ENCODE measurements at regions not wholly inside any gene's neighbourhood (a gene's known extent, or its start where the extent isn't known, plus 50 kb on each side); places are given as distances from the start of the nearest gene placed in this dataset.

DNA sequence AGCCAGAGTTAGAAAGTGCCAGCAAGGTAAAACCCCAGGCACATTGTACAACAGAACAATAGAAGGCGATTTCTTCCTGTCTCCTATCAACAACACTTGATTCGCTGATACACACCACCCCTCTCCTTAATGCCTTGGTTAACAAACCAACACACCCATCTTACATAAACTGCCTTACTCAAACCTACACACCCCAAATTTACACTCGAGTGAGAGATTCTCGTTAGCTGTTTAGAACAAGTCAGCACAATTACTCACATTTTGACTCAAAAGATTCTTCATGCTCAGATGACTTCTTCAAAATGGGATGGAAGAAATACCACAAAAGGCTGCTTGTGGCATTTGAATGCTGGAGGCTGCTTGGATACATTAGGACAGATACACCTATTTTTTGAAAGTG is 80.0 kb upstream of the FOXQ1 start:
- Histone ChIP-seq H3K4me3 (no peak overlapping the region), H3K27ac (peak overlapping the region in 3 of 4 donors; percentile 40 to 43 (median 41)), H3K27me3 (no peaks in the 10 kb centered on the region), H3K9me3 (no peaks in the 10 kb centered on the region), H3K4me1 (peaks cover 0 to 42% (median 11%) of the 10 kb centered on the region in 3 donors), H3K36me3 (no peaks in the 10 kb centered on the region)
- intact Hi-C loops (cut with DNase I) = no loop called here
- 21 to 42% methylated on average over 4 of the region's 4 CpGs for WGBS, 2 donors
- TF ChIP-seq POLR2A (IDR thresholded peaks at IDR 0.05) = no peak
- TF ChIP-seq, protein P1, sequence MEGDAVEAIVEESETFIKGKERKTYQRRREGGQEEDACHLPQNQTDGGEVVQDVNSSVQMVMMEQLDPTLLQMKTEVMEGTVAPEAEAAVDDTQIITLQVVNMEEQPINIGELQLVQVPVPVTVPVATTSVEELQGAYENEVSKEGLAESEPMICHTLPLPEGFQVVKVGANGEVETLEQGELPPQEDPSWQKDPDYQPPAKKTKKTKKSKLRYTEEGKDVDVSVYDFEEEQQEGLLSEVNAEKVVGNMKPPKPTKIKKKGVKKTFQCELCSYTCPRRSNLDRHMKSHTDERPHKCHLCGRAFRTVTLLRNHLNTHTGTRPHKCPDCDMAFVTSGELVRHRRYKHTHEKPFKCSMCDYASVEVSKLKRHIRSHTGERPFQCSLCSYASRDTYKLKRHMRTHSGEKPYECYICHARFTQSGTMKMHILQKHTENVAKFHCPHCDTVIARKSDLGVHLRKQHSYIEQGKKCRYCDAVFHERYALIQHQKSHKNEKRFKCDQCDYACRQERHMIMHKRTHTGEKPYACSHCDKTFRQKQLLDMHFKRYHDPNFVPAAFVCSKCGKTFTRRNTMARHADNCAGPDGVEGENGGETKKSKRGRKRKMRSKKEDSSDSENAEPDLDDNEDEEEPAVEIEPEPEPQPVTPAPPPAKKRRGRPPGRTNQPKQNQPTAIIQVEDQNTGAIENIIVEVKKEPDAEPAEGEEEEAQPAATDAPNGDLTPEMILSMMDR (IDR thresholded peaks at IDR 0.05) = no peak
- no peak for DNase-seq

DNA sequence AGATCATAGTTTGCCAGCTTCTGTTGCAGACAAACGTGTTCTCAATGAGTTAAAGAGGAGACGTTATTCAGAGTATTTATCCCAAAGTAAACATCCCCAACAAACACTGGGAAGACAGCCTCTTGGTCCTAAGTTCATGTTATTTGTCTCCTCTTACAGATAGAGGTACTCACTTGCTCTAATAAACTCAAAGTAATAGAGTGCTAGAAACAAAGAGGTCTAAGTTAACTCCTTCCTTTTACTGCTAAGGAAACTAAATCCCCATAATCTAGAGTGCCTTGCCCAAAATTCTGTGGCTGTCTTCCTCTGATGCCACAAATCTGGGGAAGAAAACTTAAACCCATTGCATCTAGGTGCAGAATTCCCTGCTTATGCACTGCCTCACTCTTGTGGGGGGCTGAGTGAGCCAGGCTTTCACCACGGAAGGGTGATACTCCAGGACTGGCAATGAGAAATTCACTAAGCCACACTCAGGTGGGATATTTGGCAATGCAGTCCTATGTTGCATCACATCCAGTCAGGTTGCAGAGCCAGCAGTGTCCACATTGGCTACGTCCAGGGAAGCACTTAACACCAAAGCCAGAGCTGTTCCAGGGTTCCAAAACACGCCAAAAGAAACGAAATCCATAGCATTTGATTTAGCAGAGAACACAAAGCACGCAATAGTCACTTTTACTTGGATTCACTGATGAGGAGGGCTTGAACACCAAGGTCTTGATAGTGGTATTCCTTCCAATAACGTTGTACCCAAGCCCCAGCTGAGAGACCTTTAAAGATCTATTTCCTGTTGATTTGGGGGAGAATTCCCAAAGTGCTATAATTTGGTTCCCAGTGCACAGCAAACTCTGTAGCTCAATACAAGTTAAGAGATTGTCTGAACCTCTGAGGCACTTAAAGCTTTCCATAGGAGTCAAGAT is 81.0 kb upstream of the FOXQ1 start:
- intact Hi-C loops (cut with DNase I) = no loop called here
- no peaks in the 10 kb centered on the region for H3K36me3 ChIP-seq
- 59 to 65% methylated on average over 7 to 8 of the region's 8 CpGs for whole genome bisulfite sequencing, 2 donors
- TF ChIP-seq, protein P1 (IDR thresholded peaks at IDR 0.05) = no peak
- TF ChIP-seq POLR2A (IDR thresholded peaks at IDR 0.05) = no peak
- H3K27ac ChIP-seq = peak overlapping the region in 3 of 4 donors; percentile 27 to 41 (median 40)
- no peak overlapping the region for H3K4me3 ChIP-seq
- DNase-seq = no peak
- no peaks in the 10 kb centered on the region for H3K27me3 ChIP-seq
- no peaks in the 10 kb centered on the region for H3K9me3 ChIP-seq
- peaks cover 0 to 50% (median 11%) of the 10 kb centered on the region in 3 donors for H3K4me1 ChIP-seq

DNA sequence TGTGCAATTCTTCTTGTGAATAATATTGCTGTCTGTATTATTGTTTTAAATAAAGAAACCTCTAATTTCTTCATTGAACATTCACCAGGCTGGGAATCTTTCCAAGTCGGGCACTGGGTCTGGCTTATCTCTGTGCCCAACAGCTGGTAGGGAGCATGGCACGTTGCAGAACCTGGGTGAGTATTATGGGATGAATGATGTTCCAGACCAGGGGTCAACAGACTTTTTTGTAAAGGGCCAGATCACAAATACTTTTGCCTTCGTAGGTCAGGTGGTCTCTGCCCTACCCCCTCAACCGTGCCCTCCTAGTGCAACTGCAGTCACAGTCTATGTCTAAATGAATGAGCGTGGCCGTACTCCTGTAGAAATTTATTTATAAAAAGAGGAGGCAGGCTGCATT is 81.6 kb upstream of the FOXQ1 start:
- TF ChIP-seq, protein P1 (IDR thresholded peaks at IDR 0.05) = no peak
- no peak for TF ChIP-seq POLR2A (IDR thresholded peaks at IDR 0.05)
- DNase-seq = no peak
- Histone ChIP-seq H3K27me3 (no peaks in the 10 kb centered on the region), H3K9me3 (no peaks in the 10 kb centered on the region), H3K4me3 (no peak overlapping the region), H3K36me3 (no peaks in the 10 kb centered on the region), H3K27ac (no peak overlapping the region), H3K4me1 (peaks cover 0 to 50% (median 11%) of the 10 kb centered on the region in 3 donors)
- WGBS, 2 donors = 61 to 69% methylated on average over 3 to 6 of the region's 6 CpGs
- intact Hi-C loops (cut with DNase I) = no loop called here

DNA sequence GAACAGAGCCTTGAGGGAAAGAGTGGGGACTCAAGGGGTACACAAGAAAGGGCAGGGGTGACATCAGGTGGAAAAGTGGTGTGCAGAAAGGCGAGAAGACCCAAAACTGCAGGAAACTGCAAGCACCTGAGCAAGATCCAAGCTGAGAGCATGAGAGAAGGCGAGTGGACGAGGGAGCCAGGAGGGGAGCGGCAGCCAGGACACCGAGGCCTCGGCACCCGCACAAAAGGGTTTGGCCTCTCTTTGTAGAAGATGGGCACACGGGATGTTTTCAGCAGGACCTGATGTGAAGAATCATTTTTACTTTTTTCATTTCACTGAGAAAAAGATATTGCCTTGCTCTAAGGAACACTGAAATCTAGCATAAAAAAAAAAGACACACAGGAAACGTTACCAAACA is 82.1 kb upstream of the FOXQ1 start:
- H3K27me3 ChIP-seq = no peaks in the 10 kb centered on the region
- H3K9me3 ChIP-seq = no peaks in the 10 kb centered on the region
- no peak for TF ChIP-seq POLR2A (IDR thresholded peaks at IDR 0.05)
- TF ChIP-seq, protein P1 (IDR thresholded peaks at IDR 0.05) = no peak
- no peak overlapping the region for H3K4me3 ChIP-seq
- no peak overlapping the region for H3K27ac ChIP-seq
- H3K36me3 ChIP-seq = no peaks in the 10 kb centered on the region
- 88 to 90% methylated on average over 9 of the region's 9 CpGs for WGBS, 2 donors
- intact Hi-C loops (cut with DNase I) = no loop called here
- H3K4me1 ChIP-seq = peaks cover 0 to 50% (median 11%) of the 10 kb centered on the region in 3 donors
- DNase-seq = no peak

DNA sequence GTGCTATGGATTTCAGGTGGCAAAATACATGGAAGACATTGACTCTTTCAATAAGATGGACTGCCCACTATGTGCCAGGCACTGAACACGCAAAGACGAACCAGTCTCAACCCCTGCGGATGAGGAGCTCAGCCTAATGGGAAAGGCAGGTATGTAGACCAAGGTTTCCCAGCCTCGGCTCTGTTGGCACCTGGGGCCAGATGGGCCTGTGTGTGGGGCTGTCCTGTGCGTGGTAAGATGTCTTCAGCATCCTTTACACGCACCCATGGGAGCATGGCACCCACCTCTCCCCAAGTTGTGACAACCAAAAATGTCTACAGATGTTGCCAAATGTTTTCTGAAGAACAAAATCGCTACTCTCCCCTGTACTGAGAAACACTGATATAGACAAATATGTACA is 82.6 kb upstream of the FOXQ1 start:
- Histone ChIP-seq H3K4me1 (peaks cover 0 to 50% (median 11%) of the 10 kb centered on the region in 3 donors), H3K27me3 (no peaks in the 10 kb centered on the region), H3K36me3 (no peaks in the 10 kb centered on the region), H3K4me3 (no peak overlapping the region), H3K27ac (no peak overlapping the region), H3K9me3 (no peaks in the 10 kb centered on the region)
- WGBS, 2 donors = 88 to 95% methylated on average over 4 to 6 of the region's 7 CpGs
- no peak for DNase-seq
- TF ChIP-seq, protein P1 (IDR thresholded peaks at IDR 0.05) = no peak
- TF ChIP-seq POLR2A (IDR thresholded peaks at IDR 0.05) = no peak
- intact Hi-C loops (cut with DNase I) = no loop called here

All from esophagus squamous epithelium (tissue), 5 donors.